Cardiac muscle cell (in vitro differentiated cells and primary cell): ENCODE measurements at regions not wholly inside any gene's neighbourhood (a gene's known extent, or its start where the extent isn't known, plus 50 kb on each side); places are given as distances from the start of the nearest gene placed in this dataset.

Source experiments
- DNase-seq, 2 donors: peaks; one replicate each; pipeline versions ENCODE4 v3.0.0 to v3.0.0-alpha.2; 2010 to 2017; ENCODE audit warnings: low read depth in 1 of 2, low spot score in 1 of 2
- H3K27ac ChIP-seq: fragments of 200-600 bp; sonication (generic); 2 replicates; pipeline ENCODE4 v1.5.1; 2016
- H3K27me3 ChIP-seq: fragments of 200-600 bp; sonication (generic); 2 replicates; pipeline ENCODE4 v1.6.0; 2016; ENCODE audit warnings: control low read depth
- H3K36me3 ChIP-seq: fragments of 200-600 bp; sonication (generic); 2 replicates; pipeline ENCODE4 v1.5.1; 2016; ENCODE audit warnings: control low read depth
- H3K4me1 ChIP-seq: fragments of 200-600 bp; sonication (generic); 2 replicates; pipeline ENCODE4 v1.8.1; 2017; ENCODE audit warnings: low read depth, mild to moderate bottlenecking, mixed run types
- H3K4me3 ChIP-seq: fragments of 200-600 bp; sonication (generic); 2 replicates; pipeline ENCODE4 v1.5.1; 2016; ENCODE audit warnings: mild to moderate bottlenecking
- H3K9me3 ChIP-seq: fragments of 200-600 bp; sonication (generic); 2 replicates; pipeline ENCODE4 v1.5.1; 2017; ENCODE audit warnings: low read depth, mild to moderate bottlenecking, control low read depth
- TF ChIP-seq, protein P1 (sequence below): IDR thresholded peaks from 2 replicates; pipeline ENCODE4 v1.5.1; 2012; ENCODE audit warnings: low read depth, mild to moderate bottlenecking, low read length

- Histone ChIP-seq H3K36me3 (no peaks in the 10 kb centered on the region), H3K9me3 (no peaks in the 10 kb centered on the region), H3K27me3 (no peaks in the 10 kb centered on the region), H3K4me1 (no peaks in the 10 kb centered on the region), H3K4me3 (no peak overlapping the region), H3K27ac (no peak overlapping the region)
- DNase-seq: no peak
- TF ChIP-seq, protein P1, sequence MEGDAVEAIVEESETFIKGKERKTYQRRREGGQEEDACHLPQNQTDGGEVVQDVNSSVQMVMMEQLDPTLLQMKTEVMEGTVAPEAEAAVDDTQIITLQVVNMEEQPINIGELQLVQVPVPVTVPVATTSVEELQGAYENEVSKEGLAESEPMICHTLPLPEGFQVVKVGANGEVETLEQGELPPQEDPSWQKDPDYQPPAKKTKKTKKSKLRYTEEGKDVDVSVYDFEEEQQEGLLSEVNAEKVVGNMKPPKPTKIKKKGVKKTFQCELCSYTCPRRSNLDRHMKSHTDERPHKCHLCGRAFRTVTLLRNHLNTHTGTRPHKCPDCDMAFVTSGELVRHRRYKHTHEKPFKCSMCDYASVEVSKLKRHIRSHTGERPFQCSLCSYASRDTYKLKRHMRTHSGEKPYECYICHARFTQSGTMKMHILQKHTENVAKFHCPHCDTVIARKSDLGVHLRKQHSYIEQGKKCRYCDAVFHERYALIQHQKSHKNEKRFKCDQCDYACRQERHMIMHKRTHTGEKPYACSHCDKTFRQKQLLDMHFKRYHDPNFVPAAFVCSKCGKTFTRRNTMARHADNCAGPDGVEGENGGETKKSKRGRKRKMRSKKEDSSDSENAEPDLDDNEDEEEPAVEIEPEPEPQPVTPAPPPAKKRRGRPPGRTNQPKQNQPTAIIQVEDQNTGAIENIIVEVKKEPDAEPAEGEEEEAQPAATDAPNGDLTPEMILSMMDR: no peak
Observed at GRCh38 chr1:88009916-88010315, 674.2 kb upstream of the PKN2 start.

GRCh38 chr1:88013485-88013884, 670.6 kb upstream of the PKN2 start:
- TF ChIP-seq, protein P1: no peak

GRCh38 chr1:88014131-88014530, 669.9 kb upstream of the PKN2 start:
- Histone ChIP-seq H3K9me3 (no peaks in the 10 kb centered on the region), H3K27ac (no peak overlapping the region), H3K4me1 (no peaks in the 10 kb centered on the region), H3K36me3 (no peaks in the 10 kb centered on the region), H3K4me3 (no peak overlapping the region), H3K27me3 (no peaks in the 10 kb centered on the region)
- TF ChIP-seq, protein P1: no peak
- no peak for DNase-seq

More at GRCh38 chr1:88013485-88013884, 670.6 kb upstream of the PKN2 start:
- Histone ChIP-seq H3K36me3 (no peaks in the 10 kb centered on the region), H3K27ac (no peak overlapping the region), H3K9me3 (no peaks in the 10 kb centered on the region), H3K4me3 (no peak overlapping the region), H3K27me3 (no peaks in the 10 kb centered on the region), H3K4me1 (no peaks in the 10 kb centered on the region)
- DNase-seq: peak in 1 of 2 donors; percentile 6

GRCh38 chr1:88016947-88017346, 667.1 kb upstream of the PKN2 start:
- no peak for DNase-seq
- Histone ChIP-seq H3K27me3 (no peaks in the 10 kb centered on the region), H3K4me1 (no peaks in the 10 kb centered on the region), H3K9me3 (no peaks in the 10 kb centered on the region), H3K36me3 (no peaks in the 10 kb centered on the region), H3K27ac (no peak overlapping the region), H3K4me3 (no peak overlapping the region)
- TF ChIP-seq, protein P1: no peak

GRCh38 chr1:88021529-88021928, 662.5 kb upstream of the PKN2 start:
- no peaks in the 10 kb centered on the region for H3K9me3 ChIP-seq
- H3K27me3 ChIP-seq: no peaks in the 10 kb centered on the region
- DNase-seq: no peak
- TF ChIP-seq, protein P1: no peak
- H3K4me3 ChIP-seq: no peak overlapping the region
- no peak overlapping the region for H3K27ac ChIP-seq
- no peaks in the 10 kb centered on the region for H3K4me1 ChIP-seq
- no peaks in the 10 kb centered on the region for H3K36me3 ChIP-seq

- H3K4me1 ChIP-seq: no peaks in the 10 kb centered on the region
- no peak overlapping the region for H3K4me3 ChIP-seq
- H3K9me3 ChIP-seq: no peaks in the 10 kb centered on the region
- TF ChIP-seq, protein P1: no peak
- DNase-seq: no peak
- H3K27ac ChIP-seq: no peak overlapping the region
- no peaks in the 10 kb centered on the region for H3K27me3 ChIP-seq
- no peaks in the 10 kb centered on the region for H3K36me3 ChIP-seq
Observed at GRCh38 chr1:88022516-88022915, 661.6 kb upstream of the PKN2 start.
